ENCODE measurements at regions not wholly inside any gene's neighbourhood (a gene's known extent, or its start where the extent isn't known, plus 50 kb on each side); places are given as distances from the start of the nearest gene placed in this dataset.

DNA sequence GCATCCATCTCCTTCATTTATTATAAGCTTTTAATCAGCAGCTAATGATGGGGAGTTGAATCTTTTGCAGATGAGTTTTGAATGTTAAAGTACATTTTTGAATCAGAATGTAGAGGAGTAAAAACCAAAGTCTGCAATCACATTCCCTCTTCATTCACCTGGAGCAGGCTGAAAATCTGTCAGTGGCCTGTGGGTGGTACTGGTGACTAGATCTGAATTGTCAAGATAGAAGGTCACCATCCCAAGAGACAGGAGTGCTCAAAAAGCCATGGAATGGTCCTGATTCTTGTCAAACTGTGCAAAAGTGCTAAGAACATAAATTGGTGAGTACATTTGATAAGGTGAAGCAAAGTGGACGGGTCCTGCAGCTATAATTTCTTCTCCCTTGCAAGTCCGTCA lies 881.3 kb upstream of the NR2F2 start:
- 94% methylated on average over 2 of the region's 2 CpGs; no CpG with 5 or more reads in 1 of the 2 experiments for WGBS, 2 experiments (ENCODE audit: extremely low coverage in 1 of 2, insufficient coverage in 1 of 2, insufficient read length in 1 of 2, insufficient replicate concordance in 2 of 2, low coverage in 1 of 2, low lambda C conversion rate in 2 of 2, missing lambda C conversion rate in 1 of 2)
- POLR2A ChIA-PET (ENCODE audit: partially characterized antibody) = no interaction called here
- no peak for FAIRE-seq
- TF ChIP-seq BRCA1 (IDR thresholded peaks at IDR 0.05; ENCODE audit: low read depth, low read length) (no peak), CTCF (IDR thresholded peaks at IDR 0.05; ENCODE audit: control extremely low read depth in 1 of 3, insufficient read depth in 1 of 3, low read depth in 1 of 3, low read length in 3 of 3) (peak in 1 of 3 experiments; percentile 21; a peak in 2 of 4 replicates), RBBP5 (IDR thresholded peaks at IDR 0.05; ENCODE audit: borderline replicate concordance, low read depth, low read length) (no peak), SP1 (IDR thresholded peaks at IDR 0.05; ENCODE audit: low read depth, low read length) (no peak), USF2 (IDR thresholded peaks at IDR 0.05; ENCODE audit: low read length) (no peak), SUZ12 (IDR thresholded peaks at IDR 0.05; ENCODE audit: low read length) (no peak), CHD2 (IDR thresholded peaks at IDR 0.05; ENCODE audit: low read length) (no peak), RFX5 (IDR thresholded peaks at IDR 0.05; ENCODE audit: borderline replicate concordance, low read depth, low read length) (no peak), YY1 (IDR thresholded peaks at IDR 0.05; ENCODE audit: low read depth, low read length) (no peak), KDM4A (IDR thresholded peaks at IDR 0.05; ENCODE audit: low read depth, low read length, severe bottlenecking) (no peak), SRF (IDR thresholded peaks at IDR 0.05; ENCODE audit: low read depth, low read length) (no peak)

More for the DNA sequence above, 881.3 kb upstream of the NR2F2 start:
- Histone ChIP-seq H2AK5ac (ENCODE audit: low read depth, low read length) (no peak overlapping the region), H3K27me3 (replicated peaks in 1 of 4; ENCODE audit: control insufficient read depth in 3 of 4, extremely low read depth in 1 of 4, insufficient read depth in 3 of 4, low read length in 3 of 4) (no peaks in the 10 kb centered on the region), H3K4ac (replicated peaks; ENCODE audit: insufficient read length, low read depth, low read length) (no peak overlapping the region), H3K14ac (ENCODE audit: insufficient read length) (no peak overlapping the region), H3K56ac (replicated peaks; ENCODE audit: insufficient read length, low read depth, low read length) (no peak overlapping the region), H4K8ac (ENCODE audit: extremely low read depth, insufficient read depth, low read length) (no peak overlapping the region), H3K36me3 (ENCODE audit: control insufficient read depth in 2 of 4, insufficient read depth in 4 of 4, low read length in 3 of 4) (no peaks in the 10 kb centered on the region), H2BK15ac (ENCODE audit: low read length) (no peak overlapping the region), H3K18ac (ENCODE audit: extremely low read depth, low read length) (no peak overlapping the region), H3K9ac (replicated peaks in 1 of 4; ENCODE audit: extremely low read depth in 1 of 4, low read depth in 3 of 4, low read length in 3 of 4) (no peak overlapping the region), H3K23ac (ENCODE audit: insufficient read length) (no peak overlapping the region), H3K79me1 (ENCODE audit: low read depth, low read length) (no peaks in the 10 kb centered on the region), H2BK5ac (ENCODE audit: low read depth, low read length) (no peak overlapping the region), H4K20me1 (replicated peaks in 1 of 2; ENCODE audit: control insufficient read depth in 1 of 2, insufficient read depth in 2 of 2, low read length in 2 of 2) (no peaks in the 10 kb centered on the region), H3K4me1 (replicated peaks in 1 of 4; ENCODE audit: control insufficient read depth in 3 of 4, insufficient read depth in 4 of 4, low read length in 3 of 4) (no peaks in the 10 kb centered on the region), H2BK20ac (ENCODE audit: low read length) (no peak overlapping the region), H3K9me3 (ENCODE audit: insufficient read depth in 2 of 2, low read depth in 1 of 2, low read length in 1 of 2) (no peaks in the 10 kb centered on the region), H2BK120ac (replicated peaks; ENCODE audit: low read depth, low read length) (no peak overlapping the region), H3K4me2 (ENCODE audit: insufficient read depth in 1 of 2, low read depth in 2 of 2, low read length in 2 of 2) (no peak overlapping the region), H3K27ac (ENCODE audit: low read depth, low read length) (no peak overlapping the region), H4K91ac (replicated peaks; ENCODE audit: insufficient read length, low read length) (no peak overlapping the region), H4K5ac (ENCODE audit: insufficient read length, low read depth, low read length) (no peak overlapping the region), H3K23me2 (ENCODE audit: low read depth, low read length) (no peaks in the 10 kb centered on the region), H2BK12ac (ENCODE audit: low read depth, low read length) (no peak overlapping the region), H3K4me3 (ENCODE audit: extremely low read depth in 1 of 4, insufficient read depth in 2 of 4, low read depth in 3 of 4, low read length in 4 of 4) (no peak overlapping the region), H2AFZ (ENCODE audit: low read length) (no peak overlapping the region), H3K79me2 (ENCODE audit: control insufficient read depth in 1 of 2, insufficient read depth in 2 of 2, low read length in 2 of 2) (no peaks in the 10 kb centered on the region)
- CTCF ChIA-PET (ENCODE audit: partially characterized antibody) = interaction anchor here (0.6 to 2.0 kb wide), 9 partner anchors 11 to 1445 kb away, joined by 3 to 8 read pairs (median 4); no protein-coding TSS in a partner anchor
- no peak for DNase-seq (ENCODE audit: low read depth in 1 of 2, low spot score in 2 of 2)

Data from H1 (cell line).